ENCODE measurements at regions not wholly inside any gene's neighbourhood (a gene's known extent, or its start where the extent isn't known, plus 50 kb on each side); places are given as distances from the start of the nearest gene placed in this dataset.

GRCh38 chr2:9777081-9777480 lies 66.2 kb upstream of the TAF1B start:
- no peaks in the 10 kb centered on the region for H3K9me3 Mint-ChIP-seq (ENCODE audit: low read depth)
- H3K27ac Mint-ChIP-seq, result no peak overlapping the region
- no peak overlapping the region for H3K4me3 Mint-ChIP-seq (ENCODE audit: low read depth)
- H3K36me3 Mint-ChIP-seq (ENCODE audit: insufficient read depth), result no peaks in the 10 kb centered on the region
- no peaks in the 10 kb centered on the region for H3K4me1 Mint-ChIP-seq (ENCODE audit: low read depth)
- TF ChIP-seq CTCF (IDR thresholded peaks at IDR 0.05; ENCODE audit: unreplicated experiment), result no peak
- H3K27me3 Mint-ChIP-seq, result peaks cover 10% of the 10 kb centered on the region
- DNase-seq (ENCODE audit: low spot score, unreplicated experiment), result no peak

- H3K27me3 Mint-ChIP-seq, result peaks cover 4% of the 10 kb centered on the region
- DNase-seq (ENCODE audit: low spot score, unreplicated experiment), result no peak
- no peaks in the 10 kb centered on the region for H3K4me1 Mint-ChIP-seq (ENCODE audit: low read depth)
- no peaks in the 10 kb centered on the region for H3K36me3 Mint-ChIP-seq (ENCODE audit: insufficient read depth)
- no peak overlapping the region for H3K4me3 Mint-ChIP-seq (ENCODE audit: low read depth)
- no peaks in the 10 kb centered on the region for H3K9me3 Mint-ChIP-seq (ENCODE audit: low read depth)
- peak; percentile 36 for TF ChIP-seq CTCF (IDR thresholded peaks at IDR 0.05; ENCODE audit: unreplicated experiment)
- H3K27ac Mint-ChIP-seq, result no peak overlapping the region
These were observed 65.3 kb upstream of the TAF1B start for GRCh38 chr2:9778012-9778411.

- Mint-ChIP-seq H3K27ac (no peak overlapping the region), H3K36me3 (ENCODE audit: insufficient read depth) (no peaks in the 10 kb centered on the region), H3K4me3 (ENCODE audit: low read depth) (no peak overlapping the region), H3K27me3 (peaks cover 2% of the 10 kb centered on the region), H3K9me3 (ENCODE audit: low read depth) (no peaks in the 10 kb centered on the region), H3K4me1 (ENCODE audit: low read depth) (no peaks in the 10 kb centered on the region)
- no peak for DNase-seq (ENCODE audit: low spot score, unreplicated experiment)
- no peak for TF ChIP-seq CTCF (IDR thresholded peaks at IDR 0.05; ENCODE audit: unreplicated experiment)
These were observed 64.6 kb upstream of the TAF1B start for GRCh38 chr2:9778471-9779316.

GRCh38 chr2:9779596-9780264 lies 63.5 kb upstream of the TAF1B start:
- no peak for DNase-seq (ENCODE audit: low spot score, unreplicated experiment)
- no peak overlapping the region for H3K27ac Mint-ChIP-seq
- peaks cover 2% of the 10 kb centered on the region for H3K27me3 Mint-ChIP-seq
- no peaks in the 10 kb centered on the region for H3K4me1 Mint-ChIP-seq (ENCODE audit: low read depth)
- no peaks in the 10 kb centered on the region for H3K9me3 Mint-ChIP-seq (ENCODE audit: low read depth)
- H3K4me3 Mint-ChIP-seq (ENCODE audit: low read depth), result no peak overlapping the region
- TF ChIP-seq CTCF (IDR thresholded peaks at IDR 0.05; ENCODE audit: unreplicated experiment), result no peak
- H3K36me3 Mint-ChIP-seq (ENCODE audit: insufficient read depth), result no peaks in the 10 kb centered on the region

GRCh38 chr2:9780368-9781130 lies 62.7 kb upstream of the TAF1B start:
- H3K4me1 Mint-ChIP-seq (ENCODE audit: low read depth), result no peaks in the 10 kb centered on the region
- H3K36me3 Mint-ChIP-seq (ENCODE audit: insufficient read depth), result no peaks in the 10 kb centered on the region
- no peak for DNase-seq (ENCODE audit: low spot score, unreplicated experiment)
- H3K4me3 Mint-ChIP-seq (ENCODE audit: low read depth), result no peak overlapping the region
- no peaks in the 10 kb centered on the region for H3K9me3 Mint-ChIP-seq (ENCODE audit: low read depth)
- H3K27me3 Mint-ChIP-seq, result peaks cover 2% of the 10 kb centered on the region
- TF ChIP-seq CTCF (IDR thresholded peaks at IDR 0.05; ENCODE audit: unreplicated experiment), result no peak
- no peak overlapping the region for H3K27ac Mint-ChIP-seq

Measured in progenitor cell of endocrine pancreas (in vitro differentiated cells).